Adrenal gland (tissue), 9 donors: ENCODE measurements at regions not wholly inside any gene's neighbourhood (a gene's known extent, or its start where the extent isn't known, plus 50 kb on each side); places are given as distances from the start of the nearest gene placed in this dataset.

Source experiments
- DNase-seq, 7 donors: peaks; one replicate each; pipeline ENCODE4 v3.0.0-alpha.2; 2019 to 2020
- H3K27ac ChIP-seq, 5 donors: fragments of 200-600 bp; sonication (generic) in 4 of 5; 1 replicate in 3 of 5; 2 replicates in 2 of 5; pipeline versions ENCODE4 v1.5.1 to v1.8.0; 2016 to 2020; ENCODE audit warnings: mild to moderate bottlenecking in 1 of 5
- H3K27me3 ChIP-seq: fragments of 200-600 bp; 2 replicates; pipeline ENCODE4 v1.8.0; 2021
- H3K36me3 ChIP-seq, 2 donors: fragments of 200-600 bp; replicated peaks in 1 of 2; 1 replicate in 1 of 2; 2 replicates in 1 of 2; pipeline versions ENCODE4 v1.5.1 to v1.8.0; 2018 to 2022
- H3K4me1 ChIP-seq, 2 donors: fragments of 200-600 bp; replicated peaks in 1 of 2; 1 replicate in 1 of 2; 2 replicates in 1 of 2; pipeline versions ENCODE4 v1.5.1 to v1.8.0; 2018 to 2021
- H3K4me3 ChIP-seq, 4 donors: fragments of 200-600 bp; sonication (generic) in 3 of 4; one replicate each; pipeline ENCODE4 v1.5.1; 2016 to 2018
- H3K9me3 ChIP-seq, 3 donors: fragments of 200-600 bp; sonication (generic) in 1 of 3; replicated peaks in 1 of 3; 1 replicate in 2 of 3; 2 replicates in 1 of 3; pipeline versions ENCODE4 v1.5.1 to v1.8.0; 2016 to 2021
- CTCF ChIP-seq, 6 experiments: fragments of 450-650 bp in 4 of 6; fragments of 200-600 bp in 2 of 6; sonication (generic) in 1 of 6; IDR thresholded peaks; 1 replicate in 5 of 6; 2 replicates in 1 of 6; pipeline versions ENCODE4 v1.5.1 to v1.8.0; 2016 to 2021; ENCODE audit warnings: antibody characterized with exemption in 6 of 6, mild to moderate bottlenecking in 2 of 6, moderate library complexity in 1 of 6
- POLR2A ChIP-seq, 2 donors: fragments of 450-650 bp; IDR thresholded peaks; one replicate each; pipeline ENCODE4 v1.6.1; 2017; ENCODE audit warnings: antibody characterized with exemption in 2 of 2, mild to moderate bottlenecking in 2 of 2, moderate library complexity in 1 of 2
- WGBS, 4 donors: extraction: QIAGEN DNeasy Blood & Tissue Kit in 2 of 4; methylation state at CpG; one replicate each; pipeline versions ENCODE4 v1.1.5 to v1.1.7; 2013 to 2017; 5-methylcytosine and 5-hydroxymethylcytosine counted together
- intact Hi-C, 2 donors: fragments of 100-400 bp; cut with DNase I; formaldehyde crosslinking; loops; one replicate each; pipeline versions ENCODE4 v1.14.1 to v1.15.0; 2022 to 2023
- donor health status: healthy with polysubstance abuse.
- donor health status: Bipolar disorder and iron deficiency.
- donor health status: DM: yes; HTN: yes; CAD: no.
- donor health status: DM: no; HTN: no; CAD: no.
- donor health status: DM: no; HTN: no; CAD: no.

- Histone ChIP-seq H3K4me3 (no peak overlapping the region), H3K27me3 (no peaks in the 10 kb centered on the region), H3K9me3 (peaks cover 0 to 6% (median 0%) of the 10 kb centered on the region in 3 donors), H3K27ac (no peak overlapping the region), H3K36me3 (no peaks in the 10 kb centered on the region), H3K4me1 (no peaks in the 10 kb centered on the region)
- TF ChIP-seq POLR2A (IDR thresholded peaks at IDR 0.05) (no peak), CTCF (IDR thresholded peaks at IDR 0.05) (no peak)
- 36 to 47% (median 42%) methylated on average over 3 of the region's 3 CpGs for WGBS, 4 donors
- intact Hi-C loops: no loop called here
- DNase-seq: no peak
These were observed 335.1 kb upstream of the ZNF521 start for GRCh38 chr18:25686960-25687500.

GRCh38 chr18:25685088-25685487, 333.1 kb upstream of the ZNF521 start:
- Histone ChIP-seq H3K27me3 (no peaks in the 10 kb centered on the region), H3K36me3 (no peaks in the 10 kb centered on the region), H3K4me1 (no peaks in the 10 kb centered on the region), H3K9me3 (peaks cover 0 to 6% (median 0%) of the 10 kb centered on the region in 3 donors), H3K27ac (no peak overlapping the region), H3K4me3 (no peak overlapping the region)
- WGBS, 4 donors: 81 to 88% (median 87%) methylated on average over 4 of the region's 4 CpGs
- no peak for DNase-seq
- no peak for TF ChIP-seq POLR2A (IDR thresholded peaks at IDR 0.05)
- no peak for TF ChIP-seq CTCF (IDR thresholded peaks at IDR 0.05)
- intact Hi-C loops: no loop called here

GRCh38 chr18:25679491-25679890, 327.5 kb upstream of the ZNF521 start:
- H3K27me3 ChIP-seq: no peaks in the 10 kb centered on the region
- TF ChIP-seq CTCF (IDR thresholded peaks at IDR 0.05) (no peak), POLR2A (IDR thresholded peaks at IDR 0.05) (no peak)
- no peak for DNase-seq
- H3K4me3 ChIP-seq: no peak overlapping the region
- no peaks in the 10 kb centered on the region for H3K4me1 ChIP-seq
- H3K27ac ChIP-seq: no peak overlapping the region
- 73 to 90% (median 77%) methylated on average over 2 of the region's 2 CpGs for WGBS, 4 donors
- intact Hi-C loops: no loop called here
- peaks cover 0 to 6% (median 0%) of the 10 kb centered on the region in 3 donors for H3K9me3 ChIP-seq
- H3K36me3 ChIP-seq: no peaks in the 10 kb centered on the region

- intact Hi-C loops: no loop called here
- Histone ChIP-seq H3K27ac (no peak overlapping the region), H3K4me1 (no peaks in the 10 kb centered on the region), H3K9me3 (peaks cover 0 to 4% (median 0%) of the 10 kb centered on the region in 3 donors), H3K27me3 (no peaks in the 10 kb centered on the region), H3K4me3 (no peak overlapping the region), H3K36me3 (no peaks in the 10 kb centered on the region)
- DNase-seq: no peak
- WGBS, 4 donors: 82 to 89% (median 85%) methylated on average over 4 of the region's 4 CpGs
- TF ChIP-seq POLR2A (IDR thresholded peaks at IDR 0.05): no peak
- TF ChIP-seq CTCF (IDR thresholded peaks at IDR 0.05): no peak
These were observed 326.3 kb upstream of the ZNF521 start for GRCh38 chr18:25678221-25678620.
